ENCODE measurements at regions not wholly inside any gene's neighbourhood (a gene's known extent, or its start where the extent isn't known, plus 50 kb on each side); places are given as distances from the start of the nearest gene placed in this dataset.

GRCh38 chr5:125023673-125024072, 277.2 kb upstream of the ZNF608 start:
- Histone ChIP-seq H3K27ac (replicated peaks) (no peak overlapping the region), H3K36me3 (no peaks in the 10 kb centered on the region), H3K4me1 (peaks cover 12% of the 10 kb centered on the region), H3K27me3 (ENCODE audit: low read depth) (no peaks in the 10 kb centered on the region), H3K4me3 (no peak overlapping the region), H3K9me3 (replicated peaks) (no peaks in the 10 kb centered on the region)
- DNase-seq = no peak
- intact Hi-C loops (cut with micrococcal nuclease) = no loop called here
- no peak for TF ChIP-seq CTCF (IDR thresholded peaks at IDR 0.05; ENCODE audit: borderline replicate concordance)

- TF ChIP-seq CTCF (IDR thresholded peaks at IDR 0.05; ENCODE audit: borderline replicate concordance) = no peak
- intact Hi-C loops (cut with micrococcal nuclease) = no loop called here
- H3K27me3 ChIP-seq (ENCODE audit: low read depth) = no peaks in the 10 kb centered on the region
- no peaks in the 10 kb centered on the region for H3K9me3 ChIP-seq (replicated peaks)
- H3K4me3 ChIP-seq = no peak overlapping the region
- H3K36me3 ChIP-seq = no peaks in the 10 kb centered on the region
- no peak overlapping the region for H3K27ac ChIP-seq (replicated peaks)
- no peak for DNase-seq
- H3K4me1 ChIP-seq = peaks cover 12% of the 10 kb centered on the region
Observed at GRCh38 chr5:125026867-125027731, 280.7 kb upstream of the ZNF608 start.

GRCh38 chr5:125032286-125032685, 285.8 kb upstream of the ZNF608 start:
- H3K9me3 ChIP-seq (replicated peaks) = no peaks in the 10 kb centered on the region
- H3K4me3 ChIP-seq = no peak overlapping the region
- no peaks in the 10 kb centered on the region for H3K36me3 ChIP-seq
- no peak for TF ChIP-seq CTCF (IDR thresholded peaks at IDR 0.05; ENCODE audit: borderline replicate concordance)
- intact Hi-C loops (cut with micrococcal nuclease) = no loop called here
- DNase-seq = no peak
- peaks cover 6% of the 10 kb centered on the region for H3K4me1 ChIP-seq
- H3K27ac ChIP-seq (replicated peaks) = no peak overlapping the region
- no peaks in the 10 kb centered on the region for H3K27me3 ChIP-seq (ENCODE audit: low read depth)

- intact Hi-C loops (cut with micrococcal nuclease) = no loop called here
- H3K27me3 ChIP-seq (ENCODE audit: low read depth) = no peaks in the 10 kb centered on the region
- DNase-seq = no peak
- H3K36me3 ChIP-seq = no peaks in the 10 kb centered on the region
- no peaks in the 10 kb centered on the region for H3K9me3 ChIP-seq (replicated peaks)
- TF ChIP-seq CTCF (IDR thresholded peaks at IDR 0.05; ENCODE audit: borderline replicate concordance) = no peak
- no peak overlapping the region for H3K27ac ChIP-seq (replicated peaks)
- H3K4me3 ChIP-seq = no peak overlapping the region
- H3K4me1 ChIP-seq = no peaks in the 10 kb centered on the region
Observed at GRCh38 chr5:125033602-125034001, 287.2 kb upstream of the ZNF608 start.

GRCh38 chr5:125034331-125034730, 287.9 kb upstream of the ZNF608 start:
- intact Hi-C loops (cut with micrococcal nuclease) = no loop called here
- Histone ChIP-seq H3K27ac (replicated peaks) (no peak overlapping the region), H3K36me3 (no peaks in the 10 kb centered on the region), H3K4me1 (no peaks in the 10 kb centered on the region), H3K4me3 (no peak overlapping the region), H3K9me3 (replicated peaks) (no peaks in the 10 kb centered on the region), H3K27me3 (ENCODE audit: low read depth) (no peaks in the 10 kb centered on the region)
- no peak for DNase-seq
- TF ChIP-seq CTCF (IDR thresholded peaks at IDR 0.05; ENCODE audit: borderline replicate concordance) = no peak

Measured in left ventricle myocardium inferior (tissue), 1 donor.